ENCODE measurements at regions not wholly inside any gene's neighbourhood (a gene's known extent, or its start where the extent isn't known, plus 50 kb on each side); places are given as distances from the start of the nearest gene placed in this dataset.

- no peak for DNase-seq
Observed at GRCh38 chr11:71356904-71357303, 91.3 kb downstream of the DHCR7 start.

- DNase-seq: no peak
Observed at GRCh38 chr11:71356280-71356876, 91.8 kb downstream of the DHCR7 start.

- no peak for DNase-seq
Observed at GRCh38 chr11:71355281-71355680, 92.9 kb downstream of the DHCR7 start.

GRCh38 chr11:71354394-71355105 is 93.6 kb downstream of the DHCR7 start:
- DNase-seq: no peak

- DNase-seq: no peak
Observed at GRCh38 chr11:71352748-71353147, 95.4 kb downstream of the DHCR7 start.

- DNase-seq: no peak
Observed at GRCh38 chr11:71352226-71352625, 96.0 kb downstream of the DHCR7 start.

GRCh38 chr11:71349627-71350026 is 97.2 kb upstream of the SHANK2 start:
- no peak for DNase-seq

GRCh38 chr11:71343828-71344400 is 91.5 kb upstream of the SHANK2 start:
- DNase-seq: no peak

- peak in 1 of 2 donors; percentile 12 for DNase-seq
Observed at GRCh38 chr11:71342951-71343827, 90.8 kb upstream of the SHANK2 start.

GRCh38 chr11:71342116-71342515 is 89.7 kb upstream of the SHANK2 start:
- DNase-seq: no peak

GRCh38 chr11:71341596-71341995 is 89.2 kb upstream of the SHANK2 start:
- no peak for DNase-seq

GRCh38 chr11:71341173-71341572 is 88.8 kb upstream of the SHANK2 start:
- no peak for DNase-seq

- no peak for DNase-seq
Observed at GRCh38 chr11:71340086-71340606, 87.8 kb upstream of the SHANK2 start.

- DNase-seq: no peak
Observed at GRCh38 chr11:71339396-71339881, 87.1 kb upstream of the SHANK2 start.

GRCh38 chr11:71338801-71339395 is 86.5 kb upstream of the SHANK2 start:
- DNase-seq: peak; percentile 40 to 48

GRCh38 chr11:71336996-71337754 is 84.8 kb upstream of the SHANK2 start:
- DNase-seq: no peak

- no peak for DNase-seq
Observed at GRCh38 chr11:71336176-71336995, 84.0 kb upstream of the SHANK2 start.

- DNase-seq: no peak
Observed at GRCh38 chr11:71335371-71335770, 83.0 kb upstream of the SHANK2 start.

GRCh38 chr11:71334191-71334590 is 81.8 kb upstream of the SHANK2 start:
- DNase-seq: no peak

- no peak for DNase-seq
Observed at GRCh38 chr11:71333473-71333872, 81.1 kb upstream of the SHANK2 start.
